ENCODE measurements at regions not wholly inside any gene's neighbourhood (a gene's known extent, or its start where the extent isn't known, plus 50 kb on each side); places are given as distances from the start of the nearest gene placed in this dataset.

GRCh38 chr12:90099288-90099687 is 390.6 kb upstream of the ATP2B1 start:
- no peaks in the 10 kb centered on the region for H3K9me3 ChIP-seq (ENCODE audit: control insufficient read depth in 1 of 2, low read length in 2 of 2)
- H3K27me3 ChIP-seq (ENCODE audit: low read depth, low read length), result no peaks in the 10 kb centered on the region
- no peak overlapping the region for H3K27ac ChIP-seq (ENCODE audit: low read length)
- no peaks in the 10 kb centered on the region for H3K36me3 ChIP-seq (ENCODE audit: control insufficient read depth in 1 of 2, insufficient read depth in 2 of 2, low read length in 2 of 2)
- no peaks in the 10 kb centered on the region for H3K4me1 ChIP-seq (ENCODE audit: control insufficient read depth in 1 of 2, insufficient read depth in 2 of 2, low read length in 2 of 2)
- no peak overlapping the region for H3K4me3 ChIP-seq (ENCODE audit: low read depth in 1 of 2, low read length in 2 of 2)

GRCh38 chr12:90098132-90098779 is 389.6 kb upstream of the ATP2B1 start:
- Histone ChIP-seq H3K27ac (ENCODE audit: low read length) (no peak overlapping the region), H3K36me3 (ENCODE audit: control insufficient read depth in 1 of 2, insufficient read depth in 2 of 2, low read length in 2 of 2) (no peaks in the 10 kb centered on the region), H3K9me3 (ENCODE audit: control insufficient read depth in 1 of 2, low read length in 2 of 2) (no peaks in the 10 kb centered on the region), H3K4me1 (ENCODE audit: control insufficient read depth in 1 of 2, insufficient read depth in 2 of 2, low read length in 2 of 2) (no peaks in the 10 kb centered on the region), H3K27me3 (ENCODE audit: low read depth, low read length) (no peaks in the 10 kb centered on the region), H3K4me3 (ENCODE audit: low read depth in 1 of 2, low read length in 2 of 2) (no peak overlapping the region)

DNA sequence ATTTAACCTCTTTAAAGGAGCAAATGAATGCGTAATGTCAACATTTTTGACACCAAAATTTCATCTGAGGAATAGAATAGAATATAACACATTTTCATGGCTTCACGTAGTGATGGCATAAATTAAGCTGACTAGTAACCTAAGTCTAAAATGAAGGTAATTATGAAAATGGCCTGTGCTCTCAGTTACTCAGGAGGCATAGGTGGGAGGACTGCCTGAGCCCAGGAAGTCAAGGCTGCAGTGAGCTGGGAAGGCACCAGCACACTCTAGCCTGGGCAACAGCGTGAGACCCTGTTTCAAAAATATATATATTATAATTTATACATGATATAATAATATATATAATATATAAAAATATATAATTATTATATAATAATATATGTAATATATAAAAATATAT is 383.2 kb upstream of the ATP2B1 start:
- Histone ChIP-seq H3K9me3 (ENCODE audit: control insufficient read depth in 1 of 2, low read length in 2 of 2) (no peaks in the 10 kb centered on the region), H3K4me3 (ENCODE audit: low read depth in 1 of 2, low read length in 2 of 2) (no peak overlapping the region)

DNA sequence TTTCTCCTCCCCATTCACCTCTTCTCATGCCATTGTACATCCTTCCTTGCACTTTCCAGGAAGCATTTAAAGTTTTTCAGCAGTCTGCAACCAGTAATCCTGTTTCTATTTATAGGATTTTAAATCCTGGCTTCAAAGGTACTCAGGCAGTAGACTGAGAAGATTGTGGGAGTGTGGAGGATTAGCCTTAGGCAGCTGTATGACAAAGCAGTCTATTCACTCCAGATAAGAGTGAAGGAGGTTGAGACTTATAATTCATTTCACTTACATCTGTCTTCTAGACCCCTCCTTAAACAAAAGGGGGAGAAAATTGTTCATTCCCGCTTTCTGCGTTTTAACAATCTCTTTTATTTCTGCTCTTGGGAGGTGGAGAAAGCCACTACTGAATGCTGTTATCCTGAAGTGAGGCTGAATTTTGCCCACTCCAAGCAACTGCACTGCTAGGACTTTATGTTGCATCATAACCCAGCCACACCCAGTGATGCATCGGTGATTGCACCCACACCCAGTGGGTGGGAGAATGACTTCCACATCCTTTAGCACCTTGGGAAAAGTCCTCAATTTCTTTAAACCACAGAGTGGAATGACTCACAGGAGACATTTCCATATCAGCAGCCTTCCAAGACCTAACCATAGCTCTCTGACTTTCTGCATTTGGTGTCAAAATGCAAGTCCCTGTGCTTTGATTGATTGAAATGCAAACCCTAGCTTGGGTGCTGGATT is 382.5 kb upstream of the ATP2B1 start:
- Histone ChIP-seq H3K36me3 (ENCODE audit: control insufficient read depth in 1 of 2, insufficient read depth in 2 of 2, low read length in 2 of 2) (no peaks in the 10 kb centered on the region), H3K9me3 (ENCODE audit: control insufficient read depth in 1 of 2, low read length in 2 of 2) (no peaks in the 10 kb centered on the region), H3K4me3 (ENCODE audit: low read depth in 1 of 2, low read length in 2 of 2) (no peak overlapping the region), H3K27ac (ENCODE audit: low read length) (no peak overlapping the region), H3K27me3 (ENCODE audit: low read depth, low read length) (no peaks in the 10 kb centered on the region), H3K4me1 (ENCODE audit: control insufficient read depth in 1 of 2, insufficient read depth in 2 of 2, low read length in 2 of 2) (no peaks in the 10 kb centered on the region)

More for the DNA sequence above, 383.2 kb upstream of the ATP2B1 start:
- Histone ChIP-seq H3K27me3 (ENCODE audit: low read depth, low read length) (no peaks in the 10 kb centered on the region), H3K4me1 (ENCODE audit: control insufficient read depth in 1 of 2, insufficient read depth in 2 of 2, low read length in 2 of 2) (no peaks in the 10 kb centered on the region), H3K27ac (ENCODE audit: low read length) (no peak overlapping the region), H3K36me3 (ENCODE audit: control insufficient read depth in 1 of 2, insufficient read depth in 2 of 2, low read length in 2 of 2) (no peaks in the 10 kb centered on the region)

- Histone ChIP-seq H3K27ac (ENCODE audit: low read length) (no peak overlapping the region), H3K27me3 (ENCODE audit: low read depth, low read length) (no peaks in the 10 kb centered on the region), H3K9me3 (ENCODE audit: control insufficient read depth in 1 of 2, low read length in 2 of 2) (no peaks in the 10 kb centered on the region), H3K4me1 (ENCODE audit: control insufficient read depth in 1 of 2, insufficient read depth in 2 of 2, low read length in 2 of 2) (no peaks in the 10 kb centered on the region), H3K36me3 (ENCODE audit: control insufficient read depth in 1 of 2, insufficient read depth in 2 of 2, low read length in 2 of 2) (no peaks in the 10 kb centered on the region), H3K4me3 (ENCODE audit: low read depth in 1 of 2, low read length in 2 of 2) (no peak overlapping the region)
Measured at GRCh38 chr12:90086281-90086680, 377.6 kb upstream of the ATP2B1 start.

- H3K4me1 ChIP-seq (ENCODE audit: control insufficient read depth in 1 of 2, insufficient read depth in 2 of 2, low read length in 2 of 2), result no peaks in the 10 kb centered on the region
- H3K27me3 ChIP-seq (ENCODE audit: low read depth, low read length), result no peaks in the 10 kb centered on the region
- H3K36me3 ChIP-seq (ENCODE audit: control insufficient read depth in 1 of 2, insufficient read depth in 2 of 2, low read length in 2 of 2), result no peaks in the 10 kb centered on the region
- H3K4me3 ChIP-seq (ENCODE audit: low read depth in 1 of 2, low read length in 2 of 2), result no peak overlapping the region
- H3K9me3 ChIP-seq (ENCODE audit: control insufficient read depth in 1 of 2, low read length in 2 of 2), result no peaks in the 10 kb centered on the region
- H3K27ac ChIP-seq (ENCODE audit: low read length), result no peak overlapping the region
Measured at GRCh38 chr12:90085494-90086274, 377.0 kb upstream of the ATP2B1 start.

DNA sequence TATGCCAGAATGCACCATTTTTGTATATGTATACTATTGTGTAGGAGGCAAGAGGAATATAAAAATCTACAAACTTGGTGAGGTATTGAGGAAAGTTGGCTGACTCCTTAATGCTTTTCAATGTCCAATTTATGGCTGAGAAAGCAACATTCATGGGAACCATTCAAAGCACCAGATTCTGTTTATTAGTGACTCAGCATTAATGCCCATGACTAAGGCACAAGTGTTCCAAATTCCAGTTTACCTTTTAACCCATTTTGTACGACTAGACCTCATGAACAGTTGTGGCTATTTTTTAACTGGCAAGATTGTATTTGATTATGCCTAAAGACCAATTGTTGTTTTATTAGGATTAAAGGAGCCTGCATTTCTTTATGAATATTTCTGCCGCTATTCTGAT is 375.4 kb upstream of the ATP2B1 start:
- Histone ChIP-seq H3K4me1 (ENCODE audit: control insufficient read depth in 1 of 2, insufficient read depth in 2 of 2, low read length in 2 of 2) (no peaks in the 10 kb centered on the region), H3K27ac (ENCODE audit: low read length) (no peak overlapping the region), H3K36me3 (ENCODE audit: control insufficient read depth in 1 of 2, insufficient read depth in 2 of 2, low read length in 2 of 2) (no peaks in the 10 kb centered on the region), H3K4me3 (ENCODE audit: low read depth in 1 of 2, low read length in 2 of 2) (no peak overlapping the region), H3K27me3 (ENCODE audit: low read depth, low read length) (no peaks in the 10 kb centered on the region), H3K9me3 (ENCODE audit: control insufficient read depth in 1 of 2, low read length in 2 of 2) (no peaks in the 10 kb centered on the region)

- Histone ChIP-seq H3K27me3 (ENCODE audit: low read depth, low read length) (no peaks in the 10 kb centered on the region), H3K27ac (ENCODE audit: low read length) (no peak overlapping the region)
Measured at GRCh38 chr12:90080616-90081015, 372.0 kb upstream of the ATP2B1 start.

DNA sequence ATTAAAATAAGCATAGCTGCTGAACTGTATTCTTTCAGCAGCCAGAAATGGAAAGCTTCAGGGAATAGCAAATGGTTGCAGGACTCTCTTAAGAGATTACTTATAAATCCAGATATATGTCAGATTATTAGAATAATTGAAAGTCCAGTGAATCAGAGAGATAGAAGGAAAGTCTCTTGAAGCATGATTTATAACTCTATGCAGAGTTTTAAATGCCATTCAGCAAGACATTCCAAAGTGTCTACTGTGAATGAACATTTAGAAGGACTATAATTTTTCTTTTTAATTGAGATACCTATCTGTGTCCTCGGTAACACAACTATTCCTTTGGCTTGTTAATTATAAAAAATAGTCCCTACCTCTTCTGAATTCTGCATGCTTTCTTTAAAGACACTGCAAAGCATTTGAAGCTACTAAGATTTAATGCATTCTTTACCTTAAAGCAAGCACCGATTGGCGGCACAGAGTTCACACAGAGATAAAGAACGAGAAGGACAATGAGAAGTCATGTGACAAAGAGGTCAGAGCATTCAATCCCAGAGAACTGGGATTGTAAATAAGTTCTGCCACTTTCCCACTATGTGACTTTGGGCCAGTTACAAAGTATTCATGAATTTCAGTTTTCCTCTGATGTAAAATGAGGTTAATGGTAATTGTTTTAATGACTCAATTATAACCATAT is 371.0 kb upstream of the ATP2B1 start:
- no peak overlapping the region for H3K27ac ChIP-seq (ENCODE audit: low read length)
- no peaks in the 10 kb centered on the region for H3K9me3 ChIP-seq (ENCODE audit: control insufficient read depth in 1 of 2, low read length in 2 of 2)
- no peaks in the 10 kb centered on the region for H3K27me3 ChIP-seq (ENCODE audit: low read depth, low read length)
- H3K36me3 ChIP-seq (ENCODE audit: control insufficient read depth in 1 of 2, insufficient read depth in 2 of 2, low read length in 2 of 2), result no peaks in the 10 kb centered on the region
- H3K4me3 ChIP-seq (ENCODE audit: low read depth in 1 of 2, low read length in 2 of 2), result no peak overlapping the region
- no peaks in the 10 kb centered on the region for H3K4me1 ChIP-seq (ENCODE audit: control insufficient read depth in 1 of 2, insufficient read depth in 2 of 2, low read length in 2 of 2)

More at GRCh38 chr12:90080616-90081015, 372.0 kb upstream of the ATP2B1 start:
- H3K4me3 ChIP-seq (ENCODE audit: low read depth in 1 of 2, low read length in 2 of 2), result no peak overlapping the region
- no peaks in the 10 kb centered on the region for H3K4me1 ChIP-seq (ENCODE audit: control insufficient read depth in 1 of 2, insufficient read depth in 2 of 2, low read length in 2 of 2)
- H3K9me3 ChIP-seq (ENCODE audit: control insufficient read depth in 1 of 2, low read length in 2 of 2), result no peaks in the 10 kb centered on the region
- H3K36me3 ChIP-seq (ENCODE audit: control insufficient read depth in 1 of 2, insufficient read depth in 2 of 2, low read length in 2 of 2), result no peaks in the 10 kb centered on the region

DNA sequence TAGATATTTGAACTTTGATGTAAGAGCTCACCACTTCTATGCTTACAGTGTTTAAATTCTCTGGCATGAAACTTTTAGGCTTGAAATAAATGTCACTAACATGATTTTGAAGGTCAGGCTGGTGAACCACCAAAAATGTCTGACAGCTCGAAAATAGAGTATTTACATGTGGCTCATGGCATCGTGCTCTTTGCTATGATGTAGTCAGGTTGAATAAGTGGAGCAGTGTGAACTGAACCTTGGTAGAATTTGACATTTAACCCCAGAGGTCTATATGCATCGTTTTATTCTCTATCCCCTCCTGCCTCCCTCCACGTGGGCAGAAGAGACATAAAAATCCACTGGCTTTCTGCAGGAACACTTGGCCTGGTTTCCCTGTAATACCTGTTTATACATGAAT is 369.7 kb upstream of the ATP2B1 start:
- H3K27ac ChIP-seq (ENCODE audit: low read length), result no peak overlapping the region

GRCh38 chr12:90077756-90078155 is 369.1 kb upstream of the ATP2B1 start:
- Histone ChIP-seq H3K4me1 (ENCODE audit: control insufficient read depth in 1 of 2, insufficient read depth in 2 of 2, low read length in 2 of 2) (no peaks in the 10 kb centered on the region), H3K4me3 (ENCODE audit: low read depth in 1 of 2, low read length in 2 of 2) (no peak overlapping the region), H3K9me3 (ENCODE audit: control insufficient read depth in 1 of 2, low read length in 2 of 2) (no peaks in the 10 kb centered on the region), H3K36me3 (ENCODE audit: control insufficient read depth in 1 of 2, insufficient read depth in 2 of 2, low read length in 2 of 2) (no peaks in the 10 kb centered on the region), H3K27ac (ENCODE audit: low read length) (no peak overlapping the region), H3K27me3 (ENCODE audit: low read depth, low read length) (no peaks in the 10 kb centered on the region)

More for the DNA sequence above, 369.7 kb upstream of the ATP2B1 start:
- Histone ChIP-seq H3K27me3 (ENCODE audit: low read depth, low read length) (no peaks in the 10 kb centered on the region), H3K4me1 (ENCODE audit: control insufficient read depth in 1 of 2, insufficient read depth in 2 of 2, low read length in 2 of 2) (no peaks in the 10 kb centered on the region), H3K4me3 (ENCODE audit: low read depth in 1 of 2, low read length in 2 of 2) (no peak overlapping the region), H3K36me3 (ENCODE audit: control insufficient read depth in 1 of 2, insufficient read depth in 2 of 2, low read length in 2 of 2) (no peaks in the 10 kb centered on the region), H3K9me3 (ENCODE audit: control insufficient read depth in 1 of 2, low read length in 2 of 2) (no peaks in the 10 kb centered on the region)

All from muscle layer of duodenum (tissue), 2 donors.